Naive thymus-derived CD4-positive, alpha-beta T cell (primary cell): ENCODE measurements at regions not wholly inside any gene's neighbourhood (a gene's known extent, or its start where the extent isn't known, plus 50 kb on each side); places are given as distances from the start of the nearest gene placed in this dataset.

ENCODE experiments used
- ATAC-seq: fragments of 150-1000 bp; cut with Tn5 transposase; 2 replicates; pipeline ENCODE4 v1.10.0; 2021; ENCODE audit warnings: mild to moderate bottlenecking, moderate library complexity
- CTCF ChIA-PET: fragments of 350-600 bp; sonication (Branson Sonifier 250); formaldehyde crosslinking; loops from one replicate; lab custom pipeline; 2021; ENCODE audit warnings: antibody characterized with exemption; lab: Charles Lee
- POLR2A ChIA-PET: fragments of 350-600 bp; sonication (Branson Sonifier 250); formaldehyde crosslinking; loops from one replicate; lab custom pipeline; 2021; ENCODE audit warnings: antibody characterized with exemption, inconsistent platforms; lab: Charles Lee
- DNase-seq, 9 donors: peaks; one replicate each; pipeline versions ENCODE4 v3.0.0 to v3.0.0-alpha.2; 2020 to 2022; ENCODE audit warnings: mixed read lengths in 1 of 9
- H3K27ac ChIP-seq: one replicate; pipeline ENCODE4 v1.7.0; 2013; ENCODE audit warnings: mild to moderate bottlenecking, low read depth, low read length, moderate library complexity
- H3K27me3 ChIP-seq, 2 donors: one replicate each; pipeline ENCODE4 v1.7.0; 2013; ENCODE audit warnings: low read length in 2 of 2, mild to moderate bottlenecking in 2 of 2, moderate library complexity in 2 of 2; ENCODE audit not compliant: control insufficient read depth in 2 of 2, insufficient read depth in 2 of 2
- H3K36me3 ChIP-seq, 3 experiments: 1 replicate in 2 of 3; 2 replicates in 1 of 3; pipeline ENCODE4 v1.7.0; 2013; ENCODE audit warnings: low read length in 3 of 3, mild to moderate bottlenecking in 3 of 3, moderate library complexity in 1 of 3; ENCODE audit not compliant: insufficient read depth in 3 of 3, control insufficient read depth in 2 of 3
- H3K4me1 ChIP-seq, 2 donors: one replicate each; pipeline ENCODE4 v1.7.0; 2013; ENCODE audit warnings: low read length in 2 of 2, mild to moderate bottlenecking in 2 of 2, moderate library complexity in 1 of 2; ENCODE audit not compliant: control insufficient read depth in 2 of 2, insufficient read depth in 2 of 2
- H3K4me3 ChIP-seq: 2 replicates; pipeline ENCODE4 v1.7.0; 2013; ENCODE audit warnings: mild to moderate bottlenecking, low read length
- H3K9me3 ChIP-seq, 3 experiments: 1 replicate in 2 of 3; 2 replicates in 1 of 3; pipeline ENCODE4 v1.7.0; 2013; ENCODE audit warnings: low read length in 3 of 3; ENCODE audit not compliant: control insufficient read depth in 2 of 3
- H3K27ac Mint-ChIP-seq, 9 donors: one replicate each; pipeline ENCODE4 v1.8.0; 2020 to 2022; ENCODE audit warnings: mixed read lengths in 9 of 9, mild to moderate bottlenecking in 8 of 9, moderate library complexity in 5 of 9, inconsistent platforms in 2 of 9
- H3K27me3 Mint-ChIP-seq, 5 donors: one replicate each; pipeline ENCODE4 v1.8.0; 2021 to 2022; ENCODE audit warnings: mixed read lengths in 5 of 5, mild to moderate bottlenecking in 1 of 5
- H3K36me3 Mint-ChIP-seq, 5 donors: one replicate each; pipeline ENCODE4 v1.8.0; 2020 to 2022; ENCODE audit warnings: mixed read lengths in 5 of 5, mild to moderate bottlenecking in 3 of 5, inconsistent platforms in 1 of 5
- H3K4me1 Mint-ChIP-seq, 7 donors: one replicate each; pipeline ENCODE4 v1.8.0; 2020 to 2022; ENCODE audit warnings: mixed read lengths in 7 of 7, mild to moderate bottlenecking in 3 of 7, inconsistent platforms in 1 of 7
- H3K4me3 Mint-ChIP-seq, 10 donors: one replicate each; pipeline ENCODE4 v1.8.0; 2020 to 2022; ENCODE audit warnings: mild to moderate bottlenecking in 10 of 10, mixed read lengths in 10 of 10, moderate library complexity in 6 of 10, inconsistent platforms in 2 of 10
- H3K9me3 Mint-ChIP-seq, 11 donors: one replicate each; pipeline ENCODE4 v1.8.0; 2020 to 2022; ENCODE audit warnings: mixed read lengths in 11 of 11, mild to moderate bottlenecking in 4 of 11, inconsistent platforms in 1 of 11, moderate library complexity in 1 of 11
- intact Hi-C, 2 donors: fragments of 100-400 bp; cut with micrococcal nuclease; formaldehyde crosslinking; loops; one replicate each; pipeline ENCODE4 v1.15.1; 2023

DNA sequence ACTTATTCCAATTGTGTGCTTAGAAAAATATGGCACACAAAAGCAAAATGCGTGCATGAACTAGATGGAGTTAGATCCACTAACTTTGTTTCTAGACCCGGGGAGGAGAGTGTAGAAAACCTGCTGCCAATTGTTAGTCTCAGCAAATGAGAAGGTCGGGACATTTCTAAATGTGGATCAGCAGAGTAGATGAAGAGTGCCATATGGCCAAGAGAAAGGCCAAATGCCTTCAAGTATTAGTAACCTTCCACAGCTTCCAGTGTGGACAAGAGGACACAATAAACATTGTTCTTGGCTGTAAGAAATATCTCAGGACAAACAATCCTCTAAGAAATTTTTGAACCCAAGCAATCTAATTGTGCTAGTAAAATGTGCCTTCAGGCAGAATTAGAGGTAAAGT, 690.3 kb downstream of the REEP3 start:
- Mint-ChIP-seq H3K9me3 (peaks cover 0 to 15% (median 3%) of the 10 kb centered on the region in 11 donors), H3K27me3 (no peaks in the 10 kb centered on the region), H3K27ac (no peak overlapping the region), H3K4me3 (no peak overlapping the region), H3K4me1 (no peaks in the 10 kb centered on the region), H3K36me3 (no peaks in the 10 kb centered on the region)
- DNase-seq (no peak), ATAC-seq (no peak)
- H3K27ac ChIP-seq: no peak overlapping the region
- CTCF ChIA-PET: no interaction called here
- POLR2A ChIA-PET: no interaction called here
- H3K9me3 ChIP-seq: no peaks in the 10 kb centered on the region
- intact Hi-C loops: no loop called here
- no peaks in the 10 kb centered on the region for H3K4me1 ChIP-seq
- H3K36me3 ChIP-seq: no peaks in the 10 kb centered on the region
- H3K27me3 ChIP-seq: no peaks in the 10 kb centered on the region
- H3K4me3 ChIP-seq: no peak overlapping the region

- ATAC-seq: no peak
- CTCF ChIA-PET: no interaction called here
- no peak for DNase-seq
- no peaks in the 10 kb centered on the region for H3K4me1 Mint-ChIP-seq
- H3K36me3 ChIP-seq: no peaks in the 10 kb centered on the region
- POLR2A ChIA-PET: no interaction called here
- intact Hi-C loops: no loop called here
- no peak overlapping the region for H3K27ac ChIP-seq
- H3K4me3 Mint-ChIP-seq: no peak overlapping the region
- no peak overlapping the region for H3K27ac Mint-ChIP-seq
- no peak overlapping the region for H3K4me3 ChIP-seq
- no peaks in the 10 kb centered on the region for H3K9me3 ChIP-seq
- H3K27me3 ChIP-seq: no peaks in the 10 kb centered on the region
- H3K27me3 Mint-ChIP-seq: no peaks in the 10 kb centered on the region
- no peaks in the 10 kb centered on the region for H3K4me1 ChIP-seq
- no peaks in the 10 kb centered on the region for H3K36me3 Mint-ChIP-seq
- H3K9me3 Mint-ChIP-seq: peaks cover 0 to 14% (median 2%) of the 10 kb centered on the region in 11 donors
These were observed 693.9 kb downstream of the REEP3 start for GRCh38 chr10:64215088-64215487.

- H3K27ac Mint-ChIP-seq: no peak overlapping the region
- Histone ChIP-seq H3K27me3 (no peaks in the 10 kb centered on the region), H3K36me3 (no peaks in the 10 kb centered on the region), H3K9me3 (peaks cover 0 to 10% (median 0%) of the 10 kb centered on the region in 3 experiments), H3K27ac (no peak overlapping the region), H3K4me1 (no peaks in the 10 kb centered on the region), H3K4me3 (no peak overlapping the region)
- CTCF ChIA-PET: no interaction called here
- peaks cover 4 to 16% (median 10%) of the 10 kb centered on the region in 11 donors for H3K9me3 Mint-ChIP-seq
- POLR2A ChIA-PET: no interaction called here
- no peaks in the 10 kb centered on the region for H3K4me1 Mint-ChIP-seq
- ATAC-seq: no peak
- H3K4me3 Mint-ChIP-seq: no peak overlapping the region
- H3K36me3 Mint-ChIP-seq: peaks cover 0 to 3% (median 0%) of the 10 kb centered on the region in 5 donors
- intact Hi-C loops: no loop called here
- no peak for DNase-seq
- H3K27me3 Mint-ChIP-seq: no peaks in the 10 kb centered on the region
These were observed 698.2 kb downstream of the REEP3 start for GRCh38 chr10:64219271-64220025.

DNA sequence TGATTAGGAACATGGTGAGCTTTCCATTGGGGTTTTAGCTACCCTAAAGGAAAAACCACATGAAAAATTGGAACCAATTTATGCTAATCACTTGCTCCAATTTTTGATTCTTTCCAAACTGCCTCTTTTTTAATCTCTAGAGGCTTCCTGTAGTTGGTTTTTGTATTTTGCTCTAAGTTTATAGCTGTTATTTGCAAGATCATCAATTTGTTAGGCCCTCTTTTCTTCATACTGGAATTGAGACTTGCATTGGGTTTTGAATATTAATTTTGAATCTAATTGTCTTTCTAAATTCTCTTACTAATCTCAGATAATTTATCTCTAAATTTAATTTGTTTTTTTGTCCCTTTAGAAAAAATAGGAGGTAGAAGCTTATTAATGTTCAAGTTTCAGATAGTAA, 713.3 kb downstream of the REEP3 start:
- ChIA-PET POLR2A (no interaction called here), CTCF (no interaction called here)
- intact Hi-C loops: no loop called here
- DNase-seq: no peak
- Histone ChIP-seq H3K4me3 (no peak overlapping the region), H3K9me3 (no peaks in the 10 kb centered on the region), H3K36me3 (no peaks in the 10 kb centered on the region), H3K27ac (no peak overlapping the region), H3K4me1 (no peaks in the 10 kb centered on the region), H3K27me3 (no peaks in the 10 kb centered on the region)
- H3K36me3 Mint-ChIP-seq: no peaks in the 10 kb centered on the region
- no peak overlapping the region for H3K27ac Mint-ChIP-seq
- peaks cover 0 to 11% (median 5%) of the 10 kb centered on the region in 11 donors for H3K9me3 Mint-ChIP-seq
- no peaks in the 10 kb centered on the region for H3K27me3 Mint-ChIP-seq
- no peaks in the 10 kb centered on the region for H3K4me1 Mint-ChIP-seq
- no peak overlapping the region for H3K4me3 Mint-ChIP-seq
- no peak for ATAC-seq

GRCh38 chr10:64257704-64258103, 736.5 kb downstream of the REEP3 start:
- intact Hi-C loops: no loop called here
- ChIA-PET CTCF (no interaction called here), POLR2A (no interaction called here)
- Mint-ChIP-seq H3K4me1 (no peaks in the 10 kb centered on the region), H3K27ac (no peak overlapping the region), H3K9me3 (peaks cover 0 to 6% (median 3%) of the 10 kb centered on the region in 11 donors), H3K4me3 (no peak overlapping the region), H3K36me3 (no peaks in the 10 kb centered on the region), H3K27me3 (no peaks in the 10 kb centered on the region)
- no peak overlapping the region for H3K27ac ChIP-seq
- ATAC-seq (no peak), DNase-seq (no peak)
- H3K4me3 ChIP-seq: no peak overlapping the region
- no peaks in the 10 kb centered on the region for H3K36me3 ChIP-seq
- H3K9me3 ChIP-seq: no peaks in the 10 kb centered on the region
- no peaks in the 10 kb centered on the region for H3K4me1 ChIP-seq
- H3K27me3 ChIP-seq: no peaks in the 10 kb centered on the region

- no peaks in the 10 kb centered on the region for H3K27me3 ChIP-seq
- Mint-ChIP-seq H3K4me1 (no peaks in the 10 kb centered on the region), H3K9me3 (peaks cover 0 to 6% (median 4%) of the 10 kb centered on the region in 11 donors), H3K27me3 (no peaks in the 10 kb centered on the region), H3K27ac (no peak overlapping the region), H3K4me3 (no peak overlapping the region), H3K36me3 (no peaks in the 10 kb centered on the region)
- H3K27ac ChIP-seq: no peak overlapping the region
- no peak overlapping the region for H3K4me3 ChIP-seq
- ChIA-PET CTCF (no interaction called here), POLR2A (no interaction called here)
- H3K36me3 ChIP-seq: no peaks in the 10 kb centered on the region
- intact Hi-C loops: no loop called here
- no peaks in the 10 kb centered on the region for H3K4me1 ChIP-seq
- H3K9me3 ChIP-seq: no peaks in the 10 kb centered on the region
- DNase-seq (no peak), ATAC-seq (no peak)
These were observed 739.9 kb downstream of the REEP3 start for GRCh38 chr10:64261092-64261491.

DNA sequence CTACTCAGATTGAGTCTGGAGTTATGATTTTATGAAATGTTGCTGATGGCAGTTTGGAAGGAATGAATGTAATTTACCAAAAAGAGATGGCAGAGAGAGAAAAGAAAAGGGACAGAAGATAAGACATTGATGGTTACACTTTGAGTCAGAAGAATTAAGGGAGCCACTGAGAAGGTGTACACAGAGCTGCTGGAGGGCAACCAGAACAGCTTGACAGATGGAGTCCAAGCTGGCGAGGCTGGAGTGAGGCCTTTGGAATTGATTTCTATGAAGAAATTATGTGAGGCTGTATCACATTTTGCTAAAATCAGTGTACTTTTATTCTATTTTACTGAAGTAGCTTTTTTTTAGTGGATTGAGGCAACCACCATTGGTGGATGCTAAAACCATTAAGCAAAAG, 740.5 kb downstream of the REEP3 start:
- Mint-ChIP-seq H3K4me3 (no peak overlapping the region), H3K4me1 (no peaks in the 10 kb centered on the region), H3K36me3 (no peaks in the 10 kb centered on the region), H3K9me3 (peaks cover 0 to 6% (median 4%) of the 10 kb centered on the region in 11 donors), H3K27me3 (no peaks in the 10 kb centered on the region), H3K27ac (no peak overlapping the region)
- H3K4me3 ChIP-seq: no peak overlapping the region
- H3K36me3 ChIP-seq: no peaks in the 10 kb centered on the region
- ATAC-seq (no peak), DNase-seq (no peak)
- POLR2A ChIA-PET: no interaction called here
- H3K9me3 ChIP-seq: no peaks in the 10 kb centered on the region
- CTCF ChIA-PET: no interaction called here
- no peaks in the 10 kb centered on the region for H3K27me3 ChIP-seq
- no peaks in the 10 kb centered on the region for H3K4me1 ChIP-seq
- intact Hi-C loops: no loop called here
- no peak overlapping the region for H3K27ac ChIP-seq
